ENCODE measurements at regions not wholly inside any gene's neighbourhood (a gene's known extent, or its start where the extent isn't known, plus 50 kb on each side); places are given as distances from the start of the nearest gene placed in this dataset.

DNA sequence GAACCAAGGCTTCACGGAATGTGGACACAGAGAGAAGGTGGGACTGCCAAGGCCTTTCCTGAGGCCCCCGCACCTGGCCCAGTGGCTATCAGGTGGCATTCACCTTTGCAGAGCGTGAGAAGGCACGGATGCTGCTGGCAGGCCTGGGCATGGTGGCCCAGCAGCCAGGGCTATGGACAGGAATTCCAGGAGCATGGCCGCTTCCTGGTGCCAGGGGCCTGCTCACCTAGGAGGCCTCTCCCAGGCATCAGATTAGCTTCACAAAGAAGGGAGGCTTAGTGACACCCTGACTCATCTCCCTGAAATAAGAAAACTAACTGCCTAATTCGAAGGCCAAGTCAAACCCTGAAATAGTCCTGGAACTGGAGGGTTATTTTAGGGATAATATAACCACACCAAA is 155.8 kb downstream of the TEX29 start:
- no peaks in the 10 kb centered on the region for H3K36me3 ChIP-seq (ENCODE audit: insufficient read depth, low read length)
- H3K79me2 ChIP-seq (ENCODE audit: insufficient read depth, low read length) = no peaks in the 10 kb centered on the region
- no peak overlapping the region for H3K4me2 ChIP-seq (ENCODE audit: insufficient read depth, low read length)
- no peaks in the 10 kb centered on the region for H4K20me1 ChIP-seq (ENCODE audit: insufficient read depth, low read length)
- TF ChIP-seq CTCF (IDR thresholded peaks at IDR 0.05; ENCODE audit: extremely low read depth, low read depth, low read length) = no peak
- peak; percentile 65 for DNase-seq (ENCODE audit: insufficient read length, low spot score, missing footprints)
- no peak overlapping the region for H3K4me3 ChIP-seq (ENCODE audit: insufficient read depth, low read length)
- no peak overlapping the region for H2AFZ ChIP-seq (ENCODE audit: low read length)
- no peak overlapping the region for H3K27ac ChIP-seq (ENCODE audit: low read depth, low read length)
- H3K27me3 ChIP-seq (ENCODE audit: insufficient read depth, low read length) = no peaks in the 10 kb centered on the region
- no peaks in the 10 kb centered on the region for H3K9me3 ChIP-seq (ENCODE audit: low read depth, low read length)
- no peaks in the 10 kb centered on the region for H3K4me1 ChIP-seq (ENCODE audit: insufficient read depth, low read length)

- Histone ChIP-seq H2AFZ (ENCODE audit: low read length) (no peak overlapping the region), H3K4me2 (ENCODE audit: insufficient read depth, low read length) (no peak overlapping the region), H3K4me1 (ENCODE audit: insufficient read depth, low read length) (no peaks in the 10 kb centered on the region), H3K27me3 (ENCODE audit: insufficient read depth, low read length) (no peaks in the 10 kb centered on the region), H3K79me2 (ENCODE audit: insufficient read depth, low read length) (no peaks in the 10 kb centered on the region), H3K9me3 (ENCODE audit: low read depth, low read length) (no peaks in the 10 kb centered on the region), H3K27ac (ENCODE audit: low read depth, low read length) (no peak overlapping the region), H4K20me1 (ENCODE audit: insufficient read depth, low read length) (no peaks in the 10 kb centered on the region), H3K4me3 (ENCODE audit: insufficient read depth, low read length) (no peak overlapping the region), H3K36me3 (ENCODE audit: insufficient read depth, low read length) (no peaks in the 10 kb centered on the region)
- TF ChIP-seq CTCF (IDR thresholded peaks at IDR 0.05; ENCODE audit: extremely low read depth, low read depth, low read length) = no peak
- no peak for DNase-seq (ENCODE audit: insufficient read length, low spot score, missing footprints)
These were observed 159.0 kb downstream of the TEX29 start for GRCh38 chr13:111479412-111479811.

- Histone ChIP-seq H2AFZ (ENCODE audit: low read length) (no peak overlapping the region), H4K20me1 (ENCODE audit: insufficient read depth, low read length) (no peaks in the 10 kb centered on the region), H3K27ac (ENCODE audit: low read depth, low read length) (no peak overlapping the region), H3K27me3 (ENCODE audit: insufficient read depth, low read length) (no peaks in the 10 kb centered on the region), H3K4me1 (ENCODE audit: insufficient read depth, low read length) (no peaks in the 10 kb centered on the region), H3K4me3 (ENCODE audit: insufficient read depth, low read length) (no peak overlapping the region), H3K79me2 (ENCODE audit: insufficient read depth, low read length) (no peaks in the 10 kb centered on the region), H3K9me3 (ENCODE audit: low read depth, low read length) (no peaks in the 10 kb centered on the region), H3K36me3 (ENCODE audit: insufficient read depth, low read length) (no peaks in the 10 kb centered on the region), H3K4me2 (ENCODE audit: insufficient read depth, low read length) (no peak overlapping the region)
- DNase-seq (ENCODE audit: insufficient read length, low spot score, missing footprints) = peak; percentile 31
- no peak for TF ChIP-seq CTCF (IDR thresholded peaks at IDR 0.05; ENCODE audit: extremely low read depth, low read depth, low read length)
These were observed 160.1 kb downstream of the TEX29 start for GRCh38 chr13:111480503-111480902.

GRCh38 chr13:111480976-111481375 is 160.5 kb downstream of the TEX29 start:
- H3K9me3 ChIP-seq (ENCODE audit: low read depth, low read length) = no peaks in the 10 kb centered on the region
- no peak overlapping the region for H3K27ac ChIP-seq (ENCODE audit: low read depth, low read length)
- H3K27me3 ChIP-seq (ENCODE audit: insufficient read depth, low read length) = no peaks in the 10 kb centered on the region
- no peaks in the 10 kb centered on the region for H3K79me2 ChIP-seq (ENCODE audit: insufficient read depth, low read length)
- no peak overlapping the region for H3K4me3 ChIP-seq (ENCODE audit: insufficient read depth, low read length)
- no peaks in the 10 kb centered on the region for H3K4me1 ChIP-seq (ENCODE audit: insufficient read depth, low read length)
- H3K36me3 ChIP-seq (ENCODE audit: insufficient read depth, low read length) = no peaks in the 10 kb centered on the region
- DNase-seq (ENCODE audit: insufficient read length, low spot score, missing footprints) = no peak
- no peak overlapping the region for H3K4me2 ChIP-seq (ENCODE audit: insufficient read depth, low read length)
- no peaks in the 10 kb centered on the region for H4K20me1 ChIP-seq (ENCODE audit: insufficient read depth, low read length)
- TF ChIP-seq CTCF (IDR thresholded peaks at IDR 0.05; ENCODE audit: extremely low read depth, low read depth, low read length) = no peak
- H2AFZ ChIP-seq (ENCODE audit: low read length) = no peak overlapping the region
